Endothelial cell of umbilical vein (primary cell): ENCODE measurements at regions not wholly inside any gene's neighbourhood (a gene's known extent, or its start where the extent isn't known, plus 50 kb on each side); places are given as distances from the start of the nearest gene placed in this dataset.

ENCODE experiments used
- BruUV-seq: library from RNA; stranded (reverse); fragments of 400-500 nt; replicated peaks from 2 replicates; lab custom pipeline; 2021; lab: Mats Ljungman, UMichigan
- CTCF ChIA-PET: fragments of 300-600, 350-600 bp; sonication (Branson Sonifier 250); formaldehyde crosslinking; loops from one replicate; lab custom pipeline; 2021; ENCODE audit warnings: antibody characterized with exemption, inconsistent platforms; lab: Charles Lee
- POLR2A ChIA-PET: fragments of 300-600, 350-600 bp; sonication (Branson Sonifier 250); formaldehyde crosslinking; loops from one replicate; lab custom pipeline; 2021; ENCODE audit warnings: antibody characterized with exemption, inconsistent platforms; lab: Charles Lee
- DNase-seq: peaks from one replicate; pipeline ENCODE4 v3.0.0-alpha.2; 2011; ENCODE audit warnings: low read depth, low spot score
- FAIRE-seq: peaks from 2 replicates; lab custom pipeline; 2011; peaks lifted over from hg19 to GRCh38; lab: Jason Lieb, UNC
- H2AFZ ChIP-seq: 2 replicates; pipeline ENCODE4 v1.6.0; 2012; ENCODE audit warnings: low read depth, low read length, control low read depth, inconsistent platforms
- H3K27ac ChIP-seq: 2 replicates; pipeline ENCODE4 v1.5.1; 2011; ENCODE audit warnings: low read depth, mild to moderate bottlenecking, control low read depth, low read length, moderate library complexity; ENCODE audit not compliant: insufficient read depth
- H3K27me3 ChIP-seq, 2 experiments: 2 replicates each; pipeline versions ENCODE4 v1.6.0 to v1.6.1; 2011; ENCODE audit warnings: low read length in 2 of 2, mixed read lengths in 1 of 2; ENCODE audit not compliant: control insufficient read depth in 2 of 2, insufficient read depth in 2 of 2
- H3K36me3 ChIP-seq, 2 experiments: 2 replicates in 1 of 2; 3 replicates in 1 of 2; pipeline ENCODE4 v1.5.1; 2011; ENCODE audit warnings: low read length in 2 of 2, mild to moderate bottlenecking in 1 of 2, moderate library complexity in 1 of 2; ENCODE audit not compliant: control insufficient read depth in 2 of 2, insufficient read depth in 2 of 2; ENCODE audit errors: extremely low read depth in 1 of 2
- H3K4me1 ChIP-seq: 3 replicates; pipeline ENCODE4 v1.5.1; 2011; ENCODE audit warnings: mild to moderate bottlenecking, low read length; ENCODE audit not compliant: control insufficient read depth, insufficient read depth; ENCODE audit errors: extremely low read depth
- H3K4me2 ChIP-seq: 2 replicates; pipeline ENCODE4 v1.6.1; 2011; ENCODE audit warnings: low read length, control low read depth, mixed read lengths; ENCODE audit not compliant: insufficient read depth
- H3K4me3 ChIP-seq, 3 experiments: fragments of 200-600 bp in 1 of 3; sonication (generic), shearing (Covaris generic) in 1 of 3; replicated peaks in 1 of 3; 2 replicates each; pipeline ENCODE4 v1.5.1; 2011 to 2016; ENCODE audit warnings: control low read depth in 3 of 3, low read length in 3 of 3, mild to moderate bottlenecking in 2 of 3, inconsistent platforms in 1 of 3, low read depth in 1 of 3, moderate library complexity in 1 of 3; ENCODE audit not compliant: insufficient read depth in 1 of 3
- H3K79me2 ChIP-seq: 2 replicates; pipeline ENCODE4 v1.6.0; 2012; ENCODE audit warnings: low read length, inconsistent platforms; ENCODE audit not compliant: control insufficient read depth, insufficient read depth
- H3K9ac ChIP-seq: replicated peaks from 2 replicates; pipeline ENCODE3; 2011; ENCODE audit warnings: low read length, control low read depth; ENCODE audit not compliant: insufficient read depth; ENCODE audit errors: extremely low read depth
- H3K9me1 ChIP-seq: replicated peaks from 3 replicates; pipeline ENCODE4 v1.6.0; 2011; ENCODE audit warnings: mild to moderate bottlenecking, low read length; ENCODE audit not compliant: control insufficient read depth, insufficient read depth; ENCODE audit errors: extremely low read depth
- H3K9me3 ChIP-seq: replicated peaks from 2 replicates; pipeline ENCODE4 v1.5.1; 2012; ENCODE audit warnings: low read length, inconsistent platforms; ENCODE audit not compliant: control insufficient read depth, insufficient read depth
- H4K20me1 ChIP-seq: replicated peaks from 2 replicates; pipeline ENCODE3; 2011; ENCODE audit warnings: mild to moderate bottlenecking, low read length; ENCODE audit not compliant: control insufficient read depth, insufficient read depth; ENCODE audit errors: extremely low read depth
- CTCF ChIP-seq, 2 donors: IDR thresholded peaks; 1 replicate in 1 of 2; 2 replicates in 1 of 2; pipeline ENCODE4 v1.5.1; 2011; ENCODE audit warnings: low read length in 2 of 2, mild to moderate bottlenecking in 2 of 2, moderate library complexity in 2 of 2, control low read depth in 1 of 2, inconsistent platforms in 1 of 2, low read depth in 1 of 2; ENCODE audit not compliant: insufficient read depth in 1 of 2; ENCODE audit errors: extremely low read depth in 1 of 2
- EZH2 ChIP-seq: IDR thresholded peaks from 2 replicates; pipeline ENCODE4 v1.6.1; 2012; ENCODE audit warnings: borderline replicate concordance, low read depth, mild to moderate bottlenecking, moderate library complexity, low read length, inconsistent platforms; ENCODE audit not compliant: severe bottlenecking
- FOS ChIP-seq: IDR thresholded peaks from 2 replicates; pipeline ENCODE4 v1.6.1; 2011; ENCODE audit warnings: mild to moderate bottlenecking, low read length, moderate library complexity, borderline replicate concordance; ENCODE audit not compliant: insufficient read depth
- GATA2 ChIP-seq: IDR thresholded peaks from 2 replicates; pipeline ENCODE4 v1.7.0; 2011; ENCODE audit warnings: low read depth, mild to moderate bottlenecking, moderate library complexity, mixed read lengths, low read length; ENCODE audit not compliant: insufficient read length, insufficient read depth
- JUN ChIP-seq: IDR thresholded peaks from 2 replicates; pipeline ENCODE4 v1.6.1; 2011; ENCODE audit warnings: borderline replicate concordance, low read depth; ENCODE audit not compliant: insufficient read length, insufficient read depth
- MAX ChIP-seq: IDR thresholded peaks from 2 replicates; pipeline ENCODE4 v1.6.1; 2011; ENCODE audit not compliant: insufficient read depth, insufficient read length
- MYC ChIP-seq: IDR thresholded peaks from one replicate; pipeline ENCODE4 v1.6.1; 2011; ENCODE audit warnings: mild to moderate bottlenecking, low read depth, low read length
- POLR2A ChIP-seq: IDR thresholded peaks from 2 replicates; pipeline ENCODE4 v1.6.1; 2012; ENCODE audit warnings: low read depth, mild to moderate bottlenecking, control low read depth, low read length
- POLR2AphosphoS5 ChIP-seq: IDR thresholded peaks from 2 replicates; pipeline ENCODE4 v1.6.1; 2012; ENCODE audit warnings: low read depth, mild to moderate bottlenecking, control low read depth, low read length, moderate library complexity; ENCODE audit not compliant: insufficient read depth
- dilution Hi-C: fragments of 300-500 bp; cut with MboI; formaldehyde crosslinking; loops from one replicate; pipeline ENCODE4 v1.15.0; 2019; ENCODE audit warnings: low sequenced_read_pairs; ENCODE audit not compliant: extremely low pct_ligation_motif_present
- intact Hi-C: fragments of 100-400 bp; cut with micrococcal nuclease; formaldehyde crosslinking; loops from one replicate; pipeline ENCODE4 v1.10.0; 2022

GRCh38 chr1:219105893-219106292 is 67.8 kb upstream of the LYPLAL1 start:
- CTCF ChIA-PET = no interaction called here
- H2AFZ ChIP-seq = no peak overlapping the region
- DNase-seq = no peak
- no peaks in the 10 kb centered on the region for H3K36me3 ChIP-seq
- no peaks in the 10 kb centered on the region for H3K4me1 ChIP-seq
- no peak overlapping the region for H3K9ac ChIP-seq
- no peak for TF ChIP-seq EZH2
- no peak for TF ChIP-seq POLR2A
- TF ChIP-seq GATA2 = no peak
- TF ChIP-seq JUN = no peak
- TF ChIP-seq MAX = no peak
- no peak for TF ChIP-seq MYC
- TF ChIP-seq FOS = no peak
- no peak for TF ChIP-seq POLR2AphosphoS5
- no peak for TF ChIP-seq CTCF (IDR thresholded peaks at IDR 0.05; ENCODE audit: extremely low read depth in 1 of 2, insufficient read depth in 1 of 2, low read depth in 1 of 2, low read length in 2 of 2)
- no peak overlapping the region for H3K4me2 ChIP-seq
- H3K27me3 ChIP-seq = no peaks in the 10 kb centered on the region
- dilution Hi-C loops = no loop called here
- POLR2A ChIA-PET = no interaction called here
- no peak overlapping the region for H3K4me3 ChIP-seq
- FAIRE-seq = no peak
- no peaks in the 10 kb centered on the region for H3K9me3 ChIP-seq
- no peaks in the 10 kb centered on the region for H3K9me1 ChIP-seq
- H3K79me2 ChIP-seq = no peaks in the 10 kb centered on the region
- no peak overlapping the region for H3K27ac ChIP-seq
- intact Hi-C loops = no loop called here
- no peaks in the 10 kb centered on the region for H4K20me1 ChIP-seq
- no TSS peak for BruUV-seq
